ENCODE measurements at regions not wholly inside any gene's neighbourhood (a gene's known extent, or its start where the extent isn't known, plus 50 kb on each side); places are given as distances from the start of the nearest gene placed in this dataset.

GRCh38 chr11:97687111-97687510 lies 1297.3 kb downstream of the JRKL start:
- POLR2A ChIA-PET: no interaction called here

More at GRCh38 chr11:97687111-97687510, 1297.3 kb downstream of the JRKL start:
- Histone ChIP-seq H3K9me1 (replicated peaks; ENCODE audit: control insufficient read depth, extremely low read depth, insufficient read depth, low read length) (no peaks in the 10 kb centered on the region), H3K79me2 (ENCODE audit: control insufficient read depth, insufficient read depth, low read length) (no peaks in the 10 kb centered on the region), H3K27ac (ENCODE audit: insufficient read depth, low read depth, low read length) (no peak overlapping the region), H3K9me3 (replicated peaks; ENCODE audit: control insufficient read depth, insufficient read depth, low read length) (no peaks in the 10 kb centered on the region), H4K20me1 (replicated peaks; ENCODE audit: control insufficient read depth, extremely low read depth, insufficient read depth, low read length) (no peaks in the 10 kb centered on the region), H3K4me1 (ENCODE audit: control insufficient read depth, extremely low read depth, insufficient read depth, low read length) (no peaks in the 10 kb centered on the region), H2AFZ (ENCODE audit: low read depth, low read length) (no peak overlapping the region), H3K4me3 (replicated peaks in 1 of 3; ENCODE audit: insufficient read depth in 1 of 3, low read depth in 1 of 3, low read length in 3 of 3) (no peak overlapping the region), H3K4me2 (ENCODE audit: insufficient read depth, low read length) (no peak overlapping the region), H3K27me3 (ENCODE audit: control insufficient read depth in 2 of 2, insufficient read depth in 2 of 2, low read length in 2 of 2) (no peaks in the 10 kb centered on the region), H3K36me3 (ENCODE audit: control insufficient read depth in 2 of 2, extremely low read depth in 1 of 2, insufficient read depth in 2 of 2, low read length in 2 of 2) (no peaks in the 10 kb centered on the region), H3K9ac (replicated peaks; ENCODE audit: extremely low read depth, insufficient read depth, low read length) (no peak overlapping the region)
- FAIRE-seq (no peak), DNase-seq (ENCODE audit: low read depth, low spot score) (no peak)
- dilution Hi-C loops (cut with MboI; ENCODE audit: extremely low pct_ligation_motif_present, low sequenced_read_pairs) (no loop called here), intact Hi-C loops (cut with micrococcal nuclease) (no loop called here)
- CTCF ChIA-PET: no interaction called here
- no peak for TF ChIP-seq MYC (IDR thresholded peaks at IDR 0.05; ENCODE audit: low read depth, low read length)
- TF ChIP-seq EZH2 (IDR thresholded peaks at IDR 0.05; ENCODE audit: borderline replicate concordance, low read depth, low read length, severe bottlenecking): no peak
- TF ChIP-seq MAX (IDR thresholded peaks at IDR 0.05; ENCODE audit: insufficient read depth, insufficient read length): no peak
- TF ChIP-seq FOS (IDR thresholded peaks at IDR 0.05; ENCODE audit: borderline replicate concordance, insufficient read depth, low read length): no peak
- no peak for TF ChIP-seq POLR2AphosphoS5 (IDR thresholded peaks at IDR 0.05; ENCODE audit: insufficient read depth, low read depth, low read length)
- no peak for TF ChIP-seq POLR2A (IDR thresholded peaks at IDR 0.05; ENCODE audit: low read depth, low read length)
- TF ChIP-seq GATA2 (IDR thresholded peaks at IDR 0.05; ENCODE audit: insufficient read depth, insufficient read length, low read depth, low read length): no peak
- TF ChIP-seq CTCF (IDR thresholded peaks at IDR 0.05; ENCODE audit: extremely low read depth in 1 of 2, insufficient read depth in 1 of 2, low read depth in 1 of 2, low read length in 2 of 2): no peak
- no peak for TF ChIP-seq JUN (IDR thresholded peaks at IDR 0.05; ENCODE audit: borderline replicate concordance, insufficient read depth, insufficient read length, low read depth)
- no TSS peak for BruUV-seq (replicated peaks)

All from endothelial cell of umbilical vein (primary cell).